ENCODE measurements at regions not wholly inside any gene's neighbourhood (a gene's known extent, or its start where the extent isn't known, plus 50 kb on each side); places are given as distances from the start of the nearest gene placed in this dataset.
A peak's percentile ranks its signal among the peaks of the same experiment; 100 is the strongest.

DNA sequence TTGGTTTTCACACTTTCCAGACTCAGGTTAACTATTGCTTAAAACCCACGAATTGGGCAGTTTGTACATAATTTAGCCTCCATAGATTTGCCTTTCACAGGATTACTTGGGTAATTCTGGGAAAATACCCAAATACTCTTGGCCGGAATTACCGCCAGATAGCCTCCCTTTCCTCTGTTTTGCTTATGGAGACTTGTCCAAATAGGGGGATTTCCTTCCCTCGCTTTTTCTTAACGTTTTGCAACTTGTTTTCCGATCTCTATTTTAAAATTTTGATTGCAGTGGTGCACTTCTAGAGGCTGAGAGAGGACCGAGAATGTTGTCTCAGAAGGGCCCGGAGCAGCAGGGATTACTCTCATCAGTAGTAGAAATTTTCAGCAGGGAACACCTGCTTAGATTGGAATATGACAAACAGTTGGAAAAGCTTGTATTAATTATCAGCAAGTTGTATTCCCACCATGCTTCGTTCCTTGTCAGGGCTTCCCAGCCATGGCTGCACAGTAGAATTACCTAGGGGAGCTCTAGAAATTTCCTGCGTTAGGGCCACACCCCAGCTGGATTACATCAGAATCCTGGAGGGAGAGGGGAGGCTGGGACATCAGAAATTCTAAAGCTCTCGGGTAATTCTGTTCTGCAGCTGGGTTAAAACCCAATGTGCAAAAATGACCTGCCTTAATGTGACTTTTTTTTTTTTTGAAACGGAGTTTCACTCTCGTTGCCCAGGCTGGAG is 329.1 kb downstream of the SH3GL2 start:
- no peaks in the 10 kb centered on the region for H3K4me1 Mint-ChIP-seq
- no peaks in the 10 kb centered on the region for H3K36me3 Mint-ChIP-seq
- no peak overlapping the region for H3K4me3 Mint-ChIP-seq
- H3K27me3 Mint-ChIP-seq, result peaks cover 9% of the 10 kb centered on the region
- H3K9me3 Mint-ChIP-seq, result peaks cover 0 to 3% (median 3%) of the 10 kb centered on the region in 3 donors
- H3K27ac Mint-ChIP-seq, result no peak overlapping the region

DNA sequence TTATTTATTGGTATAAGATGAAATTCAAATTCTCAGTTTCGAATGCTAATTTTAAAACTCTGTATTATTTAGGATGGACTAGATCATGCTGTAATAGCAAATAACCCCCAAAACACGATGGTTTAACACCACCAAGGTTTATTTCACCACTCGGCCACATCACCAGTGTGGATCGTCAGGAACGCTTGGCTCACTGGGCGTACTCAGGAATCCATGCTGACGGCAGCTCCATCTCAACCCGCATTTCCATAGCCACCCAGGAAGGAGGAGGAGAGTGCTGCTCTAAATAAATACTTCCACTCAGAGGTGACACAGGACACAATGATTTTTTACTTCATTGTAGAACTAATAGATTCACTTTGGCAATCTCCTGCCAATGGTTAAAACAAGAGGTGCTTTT is 347.4 kb downstream of the SH3GL2 start:
- H3K9me3 Mint-ChIP-seq, result peaks cover 0 to 11% (median 0%) of the 10 kb centered on the region in 3 donors
- H3K36me3 Mint-ChIP-seq, result no peaks in the 10 kb centered on the region
- H3K27me3 Mint-ChIP-seq, result no peaks in the 10 kb centered on the region
- no peak overlapping the region for H3K27ac Mint-ChIP-seq
- no peak overlapping the region for H3K4me3 Mint-ChIP-seq
- H3K4me1 Mint-ChIP-seq, result no peaks in the 10 kb centered on the region

DNA sequence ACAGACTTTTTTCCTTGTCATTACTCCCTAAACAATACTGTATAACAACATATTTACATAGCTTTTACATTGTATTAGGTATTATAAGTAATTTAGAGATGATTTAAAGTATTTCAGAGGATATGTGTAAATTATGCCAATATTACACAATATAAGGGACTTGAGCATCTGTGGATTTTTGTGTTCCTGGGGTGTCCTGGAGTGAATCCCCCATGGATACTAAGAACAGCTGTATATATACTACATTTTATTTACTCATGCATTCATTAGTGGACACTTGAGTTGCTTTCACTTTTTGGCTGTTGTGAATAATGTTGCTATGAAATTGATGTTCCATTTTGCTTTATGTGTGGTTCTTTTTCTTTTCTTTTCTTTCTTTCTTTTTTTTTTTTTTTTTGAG is 348.8 kb downstream of the SH3GL2 start:
- H3K4me3 Mint-ChIP-seq, result no peak overlapping the region
- H3K4me1 Mint-ChIP-seq, result no peaks in the 10 kb centered on the region
- H3K27me3 Mint-ChIP-seq, result no peaks in the 10 kb centered on the region
- no peak overlapping the region for H3K27ac Mint-ChIP-seq
- no peaks in the 10 kb centered on the region for H3K36me3 Mint-ChIP-seq
- peaks cover 0 to 10% (median 0%) of the 10 kb centered on the region in 3 donors for H3K9me3 Mint-ChIP-seq

GRCh38 chr9:17928228-17928627 is 349.4 kb downstream of the SH3GL2 start:
- Mint-ChIP-seq H3K27ac (no peak overlapping the region), H3K4me1 (no peaks in the 10 kb centered on the region), H3K4me3 (no peak overlapping the region), H3K27me3 (no peaks in the 10 kb centered on the region), H3K9me3 (peaks cover 0 to 8% (median 0%) of the 10 kb centered on the region in 3 donors), H3K36me3 (no peaks in the 10 kb centered on the region)

- no peaks in the 10 kb centered on the region for H3K27me3 Mint-ChIP-seq
- H3K27ac Mint-ChIP-seq, result no peak overlapping the region
- H3K4me1 Mint-ChIP-seq, result no peaks in the 10 kb centered on the region
- H3K4me3 Mint-ChIP-seq, result no peak overlapping the region
- H3K36me3 Mint-ChIP-seq, result no peaks in the 10 kb centered on the region
- peaks cover 0 to 8% (median 0%) of the 10 kb centered on the region in 3 donors for H3K9me3 Mint-ChIP-seq
These were observed 349.9 kb downstream of the SH3GL2 start for GRCh38 chr9:17928768-17929167.

- no peak overlapping the region for H3K27ac Mint-ChIP-seq
- no peaks in the 10 kb centered on the region for H3K4me1 Mint-ChIP-seq
- H3K36me3 Mint-ChIP-seq, result no peaks in the 10 kb centered on the region
These were observed 350.6 kb downstream of the SH3GL2 start for GRCh38 chr9:17929506-17929905.

DNA sequence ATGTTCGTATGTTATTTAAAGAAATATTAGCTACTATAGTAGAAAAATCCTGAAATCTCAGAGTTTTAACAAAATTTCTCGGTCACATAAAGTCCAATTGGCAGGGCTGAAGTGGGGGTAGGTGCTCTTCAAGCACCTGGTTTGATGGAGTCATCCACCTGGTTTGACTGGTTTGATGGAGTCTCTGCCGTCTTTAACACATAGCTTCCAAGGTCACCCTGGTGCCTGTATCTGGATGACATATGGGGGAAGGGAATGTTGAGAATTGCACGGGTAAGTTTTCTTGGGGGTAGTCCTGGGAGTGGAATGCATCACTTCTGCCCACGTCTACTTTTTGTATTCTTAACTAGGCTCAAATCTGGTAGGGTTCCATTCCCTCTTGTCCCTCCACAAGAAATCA is 351.2 kb downstream of the SH3GL2 start:
- Mint-ChIP-seq H3K27me3 (no peaks in the 10 kb centered on the region), H3K27ac (no peak overlapping the region), H3K36me3 (no peaks in the 10 kb centered on the region), H3K4me3 (no peak overlapping the region), H3K4me1 (no peaks in the 10 kb centered on the region), H3K9me3 (peaks cover 0 to 8% (median 0%) of the 10 kb centered on the region in 3 donors)

More at GRCh38 chr9:17929506-17929905, 350.6 kb downstream of the SH3GL2 start:
- Mint-ChIP-seq H3K27me3 (no peaks in the 10 kb centered on the region), H3K4me3 (no peak overlapping the region), H3K9me3 (peaks cover 0 to 8% (median 0%) of the 10 kb centered on the region in 3 donors)

GRCh38 chr9:17936365-17936764 is 357.5 kb downstream of the SH3GL2 start:
- no peaks in the 10 kb centered on the region for H3K36me3 Mint-ChIP-seq
- H3K27ac Mint-ChIP-seq, result no peak overlapping the region
- H3K27me3 Mint-ChIP-seq, result no peaks in the 10 kb centered on the region
- no peaks in the 10 kb centered on the region for H3K4me1 Mint-ChIP-seq
- no peak overlapping the region for H3K4me3 Mint-ChIP-seq
- peaks cover 0 to 8% (median 0%) of the 10 kb centered on the region in 3 donors for H3K9me3 Mint-ChIP-seq

DNA sequence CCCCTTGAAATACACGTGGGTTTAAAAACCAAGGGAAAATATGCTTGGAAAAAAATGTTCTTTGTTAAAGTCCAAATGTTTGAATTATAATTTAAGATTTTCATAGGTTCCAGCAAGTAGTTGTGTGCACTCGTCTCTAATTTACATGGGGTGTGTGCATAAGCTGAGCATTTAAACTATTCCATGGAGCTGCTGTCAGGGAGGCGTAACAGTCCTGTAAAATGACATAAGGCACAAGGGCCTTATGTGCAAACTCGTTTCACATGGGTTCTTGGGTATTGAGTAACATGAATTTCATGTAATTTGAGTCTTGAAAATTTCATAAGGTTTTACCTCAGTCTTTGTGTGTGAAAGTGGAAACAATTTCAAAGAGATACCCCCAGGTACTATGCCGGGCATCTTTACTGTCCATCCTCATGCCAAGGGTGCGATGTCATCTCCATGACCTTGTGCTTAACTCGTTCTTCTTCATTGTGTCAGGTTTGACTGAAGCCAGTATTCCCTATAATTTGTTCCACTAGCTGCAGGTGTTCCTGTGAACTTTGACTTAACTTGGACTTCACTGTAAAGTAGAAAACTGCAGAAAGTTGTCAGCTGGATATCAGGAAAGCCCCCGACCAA is 359.3 kb downstream of the SH3GL2 start:
- H3K27me3 Mint-ChIP-seq, result no peaks in the 10 kb centered on the region
- no peak overlapping the region for H3K4me3 Mint-ChIP-seq
- no peak overlapping the region for H3K27ac Mint-ChIP-seq
- no peaks in the 10 kb centered on the region for H3K36me3 Mint-ChIP-seq
- no peaks in the 10 kb centered on the region for H3K4me1 Mint-ChIP-seq
- H3K9me3 Mint-ChIP-seq, result peaks cover under 1 to 8% (median 1%) of the 10 kb centered on the region in 3 donors

DNA sequence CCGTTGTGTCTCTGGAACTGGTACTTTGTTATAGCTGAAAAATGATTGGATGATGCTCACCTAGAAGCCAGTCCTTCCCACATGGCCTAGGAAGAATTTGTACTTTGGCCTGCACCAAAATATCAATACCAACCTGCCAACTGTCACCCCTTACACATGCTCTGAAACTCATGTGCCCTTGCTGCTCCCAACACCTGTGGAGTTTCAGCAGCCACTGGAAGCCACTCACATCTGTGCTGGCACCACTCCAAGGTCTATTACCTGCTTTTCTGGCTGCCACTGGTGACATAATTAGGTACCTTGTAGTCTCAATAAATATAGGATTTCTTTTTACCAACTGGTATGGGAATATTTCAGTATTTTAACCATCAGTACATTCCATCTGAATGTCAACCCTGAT is 363.6 kb downstream of the SH3GL2 start:
- Mint-ChIP-seq H3K4me1 (no peaks in the 10 kb centered on the region), H3K4me3 (no peak overlapping the region)

GRCh38 chr9:17955409-17955808 is 376.5 kb downstream of the SH3GL2 start:
- Mint-ChIP-seq H3K27me3 (no peaks in the 10 kb centered on the region), H3K27ac (no peak overlapping the region), H3K9me3 (peaks cover 2 to 7% (median 3%) of the 10 kb centered on the region in 3 donors), H3K4me3 (no peak overlapping the region), H3K36me3 (peaks cover 1% of the 10 kb centered on the region), H3K4me1 (no peaks in the 10 kb centered on the region)

More for the DNA sequence above, 363.6 kb downstream of the SH3GL2 start:
- Mint-ChIP-seq H3K36me3 (no peaks in the 10 kb centered on the region), H3K27me3 (no peaks in the 10 kb centered on the region), H3K9me3 (peaks cover 1 to 8% (median 2%) of the 10 kb centered on the region in 3 donors), H3K27ac (no peak overlapping the region)

- Mint-ChIP-seq H3K27ac (no peak overlapping the region), H3K4me3 (no peak overlapping the region), H3K9me3 (peaks cover 0 to 9% (median 2%) of the 10 kb centered on the region in 3 donors), H3K4me1 (no peaks in the 10 kb centered on the region), H3K27me3 (no peaks in the 10 kb centered on the region), H3K36me3 (no peaks in the 10 kb centered on the region)
These were observed 379.5 kb downstream of the SH3GL2 start for GRCh38 chr9:17958363-17958762.

DNA sequence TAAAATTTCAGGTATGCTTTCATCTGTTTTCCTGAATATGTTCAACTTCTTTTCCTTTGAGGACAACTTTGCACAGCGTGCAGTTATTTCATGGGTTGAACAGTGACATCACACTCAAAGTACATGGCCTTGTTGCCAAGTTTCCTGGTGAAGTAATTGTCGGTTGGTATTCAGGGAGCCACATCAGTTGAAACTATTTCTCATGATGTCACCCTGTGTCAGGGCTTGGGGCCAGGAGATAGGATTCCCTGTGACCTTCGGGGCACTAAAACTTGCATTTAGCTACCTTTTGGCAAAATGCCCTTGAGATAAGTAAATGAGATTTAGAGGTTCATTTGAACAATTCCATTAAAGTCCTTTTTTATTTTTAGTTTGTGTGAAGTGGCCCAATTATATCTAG is 383.9 kb downstream of the SH3GL2 start:
- Mint-ChIP-seq H3K36me3 (no peaks in the 10 kb centered on the region), H3K4me1 (no peaks in the 10 kb centered on the region), H3K4me3 (no peak overlapping the region), H3K27ac (no peak overlapping the region), H3K27me3 (no peaks in the 10 kb centered on the region), H3K9me3 (peaks cover 0 to 3% (median 2%) of the 10 kb centered on the region in 3 donors)

DNA sequence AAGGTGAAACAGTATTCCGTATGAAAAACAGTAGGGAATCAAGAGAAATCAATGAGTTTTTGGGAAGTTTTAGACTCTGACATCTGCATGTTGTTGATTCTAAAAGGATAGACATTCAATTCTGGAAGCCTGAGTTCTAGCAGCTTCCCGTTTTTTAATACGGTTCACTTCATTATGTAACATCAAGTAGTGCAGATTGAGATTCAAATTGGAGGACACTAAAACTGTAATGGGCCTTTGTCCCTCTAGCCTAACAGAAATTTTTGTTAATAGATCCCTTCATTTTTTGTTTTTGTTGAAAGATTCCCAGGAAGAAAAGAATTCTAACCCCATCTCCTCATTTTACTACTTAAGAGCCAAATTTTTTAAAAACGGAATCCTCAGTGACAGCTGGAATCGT is 384.6 kb downstream of the SH3GL2 start:
- Mint-ChIP-seq H3K27me3 (no peaks in the 10 kb centered on the region), H3K4me1 (no peaks in the 10 kb centered on the region), H3K4me3 (no peak overlapping the region), H3K27ac (peak overlapping the region in 1 of 3 donors; percentile 24), H3K9me3 (peaks cover 0 to 3% (median 2%) of the 10 kb centered on the region in 3 donors), H3K36me3 (no peaks in the 10 kb centered on the region)

DNA sequence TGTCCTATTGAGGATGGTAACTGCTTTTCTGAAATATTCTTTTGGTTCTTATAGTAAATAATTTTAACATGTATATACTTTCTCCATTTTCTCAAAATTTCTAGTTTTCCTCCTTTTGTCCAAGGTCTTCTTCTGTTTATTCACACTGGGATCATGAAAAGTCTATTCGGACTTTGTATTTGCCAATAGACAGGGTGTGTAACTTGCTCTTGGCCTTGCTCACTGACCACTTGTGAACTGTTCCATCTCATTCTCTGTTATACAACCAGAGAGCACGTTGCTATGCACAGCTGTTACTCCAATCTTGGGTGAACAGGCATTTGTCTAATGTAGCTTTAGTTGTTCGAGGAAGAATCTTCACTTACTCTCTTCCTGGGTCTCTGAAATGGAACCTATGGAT is 388.9 kb downstream of the SH3GL2 start:
- no peak overlapping the region for H3K27ac Mint-ChIP-seq
- no peak overlapping the region for H3K4me3 Mint-ChIP-seq
- no peaks in the 10 kb centered on the region for H3K4me1 Mint-ChIP-seq
- H3K9me3 Mint-ChIP-seq, result no peaks in the 10 kb centered on the region
- H3K36me3 Mint-ChIP-seq, result no peaks in the 10 kb centered on the region
- no peaks in the 10 kb centered on the region for H3K27me3 Mint-ChIP-seq

DNA sequence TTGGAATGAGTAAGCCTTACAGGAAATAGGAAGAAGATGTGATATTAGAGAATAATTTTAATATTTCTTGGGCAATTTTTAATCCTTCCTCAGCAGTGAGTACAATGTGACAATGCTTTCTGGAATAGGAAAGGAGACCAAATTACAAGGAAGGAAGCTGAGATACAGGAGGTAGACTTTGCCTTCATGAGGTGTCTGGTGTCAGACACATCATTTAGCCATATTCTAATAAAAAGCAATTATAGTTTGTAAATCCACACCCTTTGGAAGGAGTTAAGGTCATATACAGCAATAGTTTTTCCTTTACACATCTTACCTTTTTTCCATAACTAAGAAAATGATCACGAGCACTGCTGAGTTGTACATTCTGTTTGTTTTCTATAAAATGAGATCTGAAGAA is 390.4 kb downstream of the SH3GL2 start:
- Mint-ChIP-seq H3K27ac (no peak overlapping the region), H3K4me1 (no peaks in the 10 kb centered on the region), H3K36me3 (no peaks in the 10 kb centered on the region), H3K27me3 (no peaks in the 10 kb centered on the region), H3K9me3 (peaks cover 0 to under 1% (median 0%) of the 10 kb centered on the region in 3 donors), H3K4me3 (no peak overlapping the region)

Data from IgD-negative memory B cell (primary cell).